Mammary epithelial cell (primary cell): ENCODE measurements at regions not wholly inside any gene's neighbourhood (a gene's known extent, or its start where the extent isn't known, plus 50 kb on each side); places are given as distances from the start of the nearest gene placed in this dataset.
"Not testable (repeated sequence)": the region's sequence is repeated elsewhere in the genome, so short reads cannot be mapped to it uniquely, and the experiment has no call there.

Experiments
- CTCF ChIP-seq, 2 donors: IDR thresholded peaks in 1 of 2; conservative IDR thresholded peaks in 1 of 2; 2 replicates each; pipeline ENCODE4 v1.5.1; 2011 to 2012; ENCODE audit warnings: inconsistent platforms in 2 of 2, low read length in 2 of 2, mild to moderate bottlenecking in 2 of 2, control low read depth in 1 of 2, low read depth in 1 of 2; ENCODE audit not compliant: insufficient read depth in 1 of 2; ENCODE audit errors: extremely low read depth in 1 of 2
- EZH2 ChIP-seq: IDR thresholded peaks from 2 replicates; pipeline ENCODE4 v1.6.1; 2012; ENCODE audit warnings: low read length, inconsistent platforms, borderline replicate concordance

- TF ChIP-seq CTCF (conservative IDR thresholded peaks at IDR 0.05 in 1 of 2, IDR thresholded peaks at IDR 0.05 in 1 of 2; ENCODE audit: extremely low read depth in 1 of 2, insufficient read depth in 1 of 2, low read depth in 1 of 2, low read length in 2 of 2); EZH2: not testable (repeated sequence)
Measured at GRCh38 chr3:195635898-195636685, 52.4 kb upstream of the APOD start.
